GM18502 (cell line): ENCODE measurements at regions not wholly inside any gene's neighbourhood (a gene's known extent, or its start where the extent isn't known, plus 50 kb on each side); places are given as distances from the start of the nearest gene placed in this dataset.

ENCODE experiments used
- ATAC-seq: cut with Tn5 transposase; IDR thresholded peaks from one replicate; pipeline ENCODE4 v1.9.1; 2021; ENCODE audit warnings: mild to moderate bottlenecking; ENCODE audit not compliant: unreplicated experiment, poor library complexity

DNA sequence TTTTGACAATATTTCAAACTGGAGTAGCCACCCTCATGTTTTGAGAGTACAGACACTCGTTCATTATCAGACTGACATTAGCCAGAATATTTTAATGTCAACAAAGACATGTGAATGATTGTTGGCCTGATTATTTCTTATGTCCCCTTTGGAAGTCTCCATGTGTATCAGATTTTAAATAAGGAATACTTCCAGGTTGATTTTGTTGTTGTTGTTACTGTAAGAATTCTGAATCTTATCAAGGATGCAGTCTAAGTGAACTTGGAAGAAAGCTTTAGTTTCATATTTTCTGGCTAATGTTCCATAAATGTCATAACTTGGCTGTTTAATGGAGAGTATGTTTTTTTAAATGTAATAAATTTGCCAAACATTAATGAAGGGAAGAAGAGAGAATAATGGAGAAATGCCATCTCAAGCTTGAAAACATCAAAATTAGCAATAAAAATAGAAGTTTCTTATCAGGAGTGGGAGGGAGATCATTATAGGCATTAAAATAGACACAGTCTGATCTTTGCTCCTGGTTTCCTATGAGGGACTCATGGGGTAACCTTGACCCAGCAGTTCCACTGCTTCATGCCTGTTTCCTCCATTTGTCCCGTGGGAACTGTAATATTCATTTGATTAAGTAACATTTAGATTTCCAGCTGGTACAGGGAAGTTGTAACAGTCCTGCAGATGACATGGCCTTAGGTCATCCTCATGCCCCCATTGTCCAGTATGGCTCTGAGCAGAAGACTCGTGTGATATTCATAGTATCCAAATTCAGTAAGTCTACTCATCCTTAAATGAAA, 122.4 kb upstream of the KIAA1217 start:
- ATAC-seq = no peak

- no peak for ATAC-seq
Observed at GRCh38 chr10:24091256-24091655, 117.7 kb upstream of the KIAA1217 start.

- no peak for ATAC-seq
Observed at GRCh38 chr10:24096281-24096680, 112.7 kb upstream of the KIAA1217 start.

DNA sequence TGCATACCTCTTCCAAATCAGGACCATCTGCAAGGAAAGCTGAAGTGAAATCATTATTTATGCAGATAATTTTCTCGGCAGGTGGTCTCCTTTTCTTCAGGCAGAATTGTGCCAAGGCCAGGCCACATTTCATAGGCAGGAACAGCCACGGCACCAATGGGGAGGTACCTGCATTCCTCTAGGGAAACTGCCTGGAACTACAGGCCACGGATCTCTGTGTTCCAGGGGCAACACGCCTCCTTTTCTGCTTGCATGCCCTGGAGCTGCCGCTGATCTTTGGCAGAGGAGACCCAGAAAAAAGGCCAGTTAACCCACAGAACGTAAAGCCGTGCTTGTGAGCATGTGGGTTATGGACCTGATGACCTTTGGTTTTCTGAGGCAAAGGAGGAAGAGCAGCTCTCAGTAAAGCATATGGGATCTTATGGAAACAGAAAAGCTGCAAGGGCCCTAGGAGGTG, 111.2 kb upstream of the KIAA1217 start:
- ATAC-seq = no peak

GRCh38 chr10:24104895-24105294, 104.0 kb upstream of the KIAA1217 start:
- ATAC-seq = no peak

GRCh38 chr10:24113901-24114300, 95.0 kb upstream of the KIAA1217 start:
- no peak for ATAC-seq

DNA sequence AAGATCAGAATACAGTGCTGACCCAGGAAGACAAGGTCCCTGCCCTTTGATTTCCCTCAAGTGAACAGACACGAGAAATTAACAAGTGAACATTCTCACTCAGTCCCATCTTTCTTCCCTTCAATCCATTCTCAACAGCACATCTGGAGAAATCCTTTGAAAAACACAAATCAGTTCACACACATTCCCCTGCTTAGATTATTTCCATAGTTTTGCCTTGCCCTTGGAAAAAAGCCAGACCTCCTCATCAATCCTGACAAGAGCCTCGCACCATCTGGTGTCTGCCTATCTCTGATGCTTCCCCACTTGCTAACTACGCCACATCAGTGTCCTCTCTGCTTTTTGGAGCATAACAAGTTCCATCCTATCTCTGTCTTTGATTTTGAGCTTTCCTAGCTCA, 94.4 kb upstream of the KIAA1217 start:
- ATAC-seq = no peak

DNA sequence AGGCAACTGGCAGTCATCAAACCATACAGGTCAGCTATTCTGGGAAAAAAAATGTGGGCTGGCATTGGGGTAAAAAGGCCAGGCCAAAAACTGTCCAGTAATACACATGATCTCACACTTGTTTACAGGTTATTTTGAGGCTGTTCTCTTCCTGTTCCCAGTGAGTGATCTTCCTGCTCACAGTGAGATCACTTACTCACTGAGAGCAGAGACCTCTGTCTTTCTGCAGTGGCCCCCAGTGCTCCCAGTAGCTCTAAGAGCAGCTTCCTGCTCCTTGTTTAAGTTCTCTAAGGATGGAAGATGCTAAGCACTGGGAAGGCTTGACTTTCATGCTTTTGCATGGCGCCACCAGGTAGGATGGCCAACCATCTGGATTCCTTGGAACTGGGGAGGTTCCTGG, 93.5 kb upstream of the KIAA1217 start:
- ATAC-seq = no peak

- no peak for ATAC-seq
Observed at GRCh38 chr10:24118246-24118645, 90.7 kb upstream of the KIAA1217 start.

DNA sequence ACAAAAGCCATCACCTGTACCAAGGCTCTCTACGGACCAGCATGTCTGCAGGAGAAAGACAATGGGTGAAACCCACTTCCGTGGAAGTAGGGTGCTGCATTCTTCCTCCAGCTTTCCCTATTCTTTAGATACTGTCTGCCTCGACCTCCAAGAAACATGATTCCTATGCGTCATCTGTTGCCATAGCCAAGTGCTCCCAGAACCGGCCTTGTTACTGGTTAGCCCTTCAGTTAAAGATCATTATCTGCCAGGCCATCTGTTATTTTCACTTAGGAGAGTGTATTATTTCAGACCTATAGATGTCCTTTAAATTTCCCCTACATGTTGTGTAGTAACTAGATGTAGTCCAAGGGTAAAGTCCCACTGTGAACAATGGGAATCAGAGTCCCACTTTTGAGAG, 89.0 kb upstream of the KIAA1217 start:
- ATAC-seq = no peak

GRCh38 chr10:24120646-24121045, 88.3 kb upstream of the KIAA1217 start:
- no peak for ATAC-seq

DNA sequence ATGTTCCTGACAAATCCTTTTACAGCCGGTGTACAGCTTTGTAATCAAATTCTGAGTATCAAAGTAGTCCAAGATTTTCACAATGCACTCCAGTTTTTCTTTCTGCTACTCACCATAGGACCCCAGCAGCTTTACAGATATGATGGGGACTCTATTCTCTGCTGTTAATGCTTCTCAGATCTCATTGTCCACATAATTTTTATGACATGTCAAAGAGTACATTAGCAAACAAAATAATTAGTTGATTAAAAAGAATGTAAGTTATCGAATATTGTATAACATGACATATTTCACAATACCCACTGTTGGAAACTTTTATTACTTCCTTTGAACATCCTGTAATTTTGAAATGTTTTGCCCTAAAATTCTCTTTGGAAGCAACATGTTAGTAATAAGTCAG, 81.4 kb upstream of the KIAA1217 start:
- ATAC-seq = no peak

GRCh38 chr10:24128066-24128730, 80.7 kb upstream of the KIAA1217 start:
- no peak for ATAC-seq

- no peak for ATAC-seq
Observed at GRCh38 chr10:24132741-24133140, 76.2 kb upstream of the KIAA1217 start.

DNA sequence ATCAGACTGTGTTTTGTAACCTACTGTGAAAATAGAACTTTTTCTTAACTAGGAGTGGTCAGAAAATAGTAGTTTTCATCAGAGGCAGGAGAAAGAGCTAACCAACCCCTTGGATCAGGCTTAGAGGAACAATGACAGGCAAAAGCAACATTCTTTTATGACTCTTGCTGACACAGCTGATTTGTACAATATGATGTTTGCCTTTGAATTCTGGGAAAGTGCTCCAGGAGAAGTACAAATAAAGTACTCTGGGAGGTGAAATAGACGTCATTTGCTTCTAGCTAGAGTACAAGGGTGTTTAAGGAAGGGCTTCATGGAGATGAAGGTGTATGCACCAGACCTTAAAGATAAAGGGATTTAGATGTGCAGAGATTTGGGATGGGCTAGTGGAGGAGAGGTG, 75.1 kb upstream of the KIAA1217 start:
- no peak for ATAC-seq

DNA sequence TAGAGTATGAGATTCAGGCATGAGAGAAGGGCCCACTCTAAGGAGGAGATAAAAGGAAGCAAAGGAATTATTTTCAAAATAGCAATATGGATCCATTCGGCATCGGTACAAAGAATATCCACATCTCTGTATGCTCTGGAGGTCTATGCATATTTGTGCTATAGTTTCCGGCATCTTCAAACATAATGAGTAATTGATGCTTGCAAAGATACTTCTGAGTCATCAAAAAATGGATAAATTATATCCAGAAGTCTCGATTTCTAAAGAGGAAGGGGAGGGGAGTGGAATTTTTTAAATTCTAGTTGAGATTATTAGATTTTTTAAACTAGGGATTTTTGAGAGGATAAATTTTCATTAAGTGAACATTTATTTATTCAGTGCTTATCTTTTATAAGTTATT, 72.9 kb upstream of the KIAA1217 start:
- ATAC-seq = no peak

- no peak for ATAC-seq
Observed at GRCh38 chr10:24147321-24147720, 61.6 kb upstream of the KIAA1217 start.

GRCh38 chr10:24149640-24150039, 59.3 kb upstream of the KIAA1217 start:
- no peak for ATAC-seq

DNA sequence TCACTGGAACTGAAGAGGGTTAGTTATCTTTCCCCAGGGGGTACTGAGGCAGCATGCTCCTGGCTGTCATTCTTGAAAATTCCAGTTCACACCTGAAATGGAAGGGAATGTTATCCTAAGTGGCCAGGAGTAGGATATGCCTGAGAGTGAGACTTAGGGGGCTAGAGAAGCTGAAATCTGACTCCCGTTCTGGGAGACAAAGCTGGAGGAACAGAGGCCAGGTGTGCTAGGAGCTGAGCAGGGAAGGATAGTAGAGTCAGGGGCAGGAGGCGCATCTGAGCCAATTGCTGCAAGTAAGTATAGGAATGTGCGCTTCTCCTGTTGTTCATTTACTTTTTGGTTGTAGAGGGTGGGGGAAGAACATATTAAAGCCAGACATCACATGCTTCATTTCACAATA, 58.1 kb upstream of the KIAA1217 start:
- no peak for ATAC-seq

GRCh38 chr10:24152270-24152669, 56.7 kb upstream of the KIAA1217 start:
- ATAC-seq = no peak

- ATAC-seq = no peak
Observed at GRCh38 chr10:24153031-24153430, 55.9 kb upstream of the KIAA1217 start.

- ATAC-seq = no peak
Observed at GRCh38 chr10:24153537-24153936, 55.4 kb upstream of the KIAA1217 start.
